MM.1S (cell line): ENCODE measurements at regions not wholly inside any gene's neighbourhood (a gene's known extent, or its start where the extent isn't known, plus 50 kb on each side); places are given as distances from the start of the nearest gene placed in this dataset.

Experiments used
- EZH2 ChIP-seq: fragments of 300-600 bp; sonication (generic); optimal IDR thresholded peaks from 2 replicates; pipeline ENCODE3; 2017; ENCODE audit warnings: low read depth, mild to moderate bottlenecking, antibody characterized with exemption, low read length, mixed read lengths
- EZH2phosphoT487 ChIP-seq: fragments of 300-600 bp; sonication (generic); IDR thresholded peaks from 2 replicates; pipeline ENCODE4 v1.6.1; 2018; ENCODE audit warnings: antibody characterized with exemption, low read length
- TF ChIP-seq, protein P1 (sequence below): fragments of 300-600 bp; sonication (generic); IDR thresholded peaks from 2 replicates; pipeline ENCODE4 v1.5.1; 2016; ENCODE audit warnings: antibody characterized with exemption, low read length, mixed read lengths

- TF ChIP-seq, protein P1, sequence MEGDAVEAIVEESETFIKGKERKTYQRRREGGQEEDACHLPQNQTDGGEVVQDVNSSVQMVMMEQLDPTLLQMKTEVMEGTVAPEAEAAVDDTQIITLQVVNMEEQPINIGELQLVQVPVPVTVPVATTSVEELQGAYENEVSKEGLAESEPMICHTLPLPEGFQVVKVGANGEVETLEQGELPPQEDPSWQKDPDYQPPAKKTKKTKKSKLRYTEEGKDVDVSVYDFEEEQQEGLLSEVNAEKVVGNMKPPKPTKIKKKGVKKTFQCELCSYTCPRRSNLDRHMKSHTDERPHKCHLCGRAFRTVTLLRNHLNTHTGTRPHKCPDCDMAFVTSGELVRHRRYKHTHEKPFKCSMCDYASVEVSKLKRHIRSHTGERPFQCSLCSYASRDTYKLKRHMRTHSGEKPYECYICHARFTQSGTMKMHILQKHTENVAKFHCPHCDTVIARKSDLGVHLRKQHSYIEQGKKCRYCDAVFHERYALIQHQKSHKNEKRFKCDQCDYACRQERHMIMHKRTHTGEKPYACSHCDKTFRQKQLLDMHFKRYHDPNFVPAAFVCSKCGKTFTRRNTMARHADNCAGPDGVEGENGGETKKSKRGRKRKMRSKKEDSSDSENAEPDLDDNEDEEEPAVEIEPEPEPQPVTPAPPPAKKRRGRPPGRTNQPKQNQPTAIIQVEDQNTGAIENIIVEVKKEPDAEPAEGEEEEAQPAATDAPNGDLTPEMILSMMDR: no peak
- TF ChIP-seq EZH2 (no peak), EZH2phosphoT487 (no peak)
Observed at GRCh38 chr14:98393527-98393926, 878.5 kb downstream of the BCL11B start.
